ENCODE measurements at regions not wholly inside any gene's neighbourhood (a gene's known extent, or its start where the extent isn't known, plus 50 kb on each side); places are given as distances from the start of the nearest gene placed in this dataset.
"Not testable (repeated sequence)": the region's sequence is repeated elsewhere in the genome, so short reads cannot be mapped to it uniquely, and the experiment has no call there.

GRCh38 chr2:37798315-37799005 is 126.6 kb upstream of the RMDN2 start:
- Histone ChIP-seq H3K9me3 (ENCODE audit: control insufficient read depth in 2 of 2, insufficient read depth in 1 of 2, low read depth in 1 of 2, low read length in 1 of 2) (no peaks in the 10 kb centered on the region), H3K27me3 (ENCODE audit: control insufficient read depth in 3 of 3, insufficient read depth in 3 of 3, low read length in 3 of 3) (no peaks in the 10 kb centered on the region), H3K27ac (ENCODE audit: low read depth in 1 of 3, low read length in 2 of 3) (no peak overlapping the region), H3K4me3 (ENCODE audit: low read depth in 1 of 3, low read length in 3 of 3) (no peak overlapping the region), H3K4me1 (ENCODE audit: control insufficient read depth in 3 of 3, insufficient read depth in 2 of 3, low read depth in 1 of 3, low read length in 2 of 3) (no peaks in the 10 kb centered on the region), H3K36me3 (ENCODE audit: control insufficient read depth in 3 of 3, insufficient read depth in 2 of 3, low read depth in 1 of 3, low read length in 3 of 3) (no peaks in the 10 kb centered on the region)
- no peak for DNase-seq
- FAIRE-seq = no peak

DNA sequence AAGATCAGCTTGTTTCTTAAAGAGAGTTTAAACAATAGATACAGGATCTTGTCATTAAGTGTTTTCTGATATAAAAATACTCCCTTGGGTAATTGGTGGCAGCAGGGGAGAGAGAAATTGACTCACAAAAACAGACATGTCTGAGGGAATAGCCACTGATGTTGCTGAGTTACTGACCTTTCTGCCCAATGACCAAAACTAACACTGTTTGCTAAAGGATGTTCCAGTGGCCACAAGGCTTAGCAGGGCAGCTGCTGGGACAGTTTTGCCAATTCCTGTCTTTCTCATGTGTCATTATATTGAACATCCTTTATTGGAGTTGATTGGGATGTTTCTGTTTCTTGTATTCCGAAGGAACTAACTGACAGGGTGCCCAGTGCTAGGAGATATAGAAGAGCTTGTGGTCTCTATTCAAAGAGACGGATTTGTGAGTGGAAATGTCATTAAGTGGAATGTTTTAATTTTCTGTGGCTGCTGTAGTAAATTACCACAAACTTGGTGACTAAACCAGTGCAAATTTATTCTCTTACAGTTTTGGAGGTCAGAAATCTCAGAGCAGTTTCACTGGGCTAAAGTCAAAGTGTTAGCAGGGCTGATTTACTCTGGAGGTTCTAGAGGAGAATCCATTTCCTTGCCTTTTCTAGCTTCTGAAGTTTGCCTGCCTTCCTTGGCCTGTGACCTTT is 124.8 kb upstream of the RMDN2 start:
- Histone ChIP-seq H3K4me3 (ENCODE audit: low read depth in 1 of 3, low read length in 3 of 3) (no peak overlapping the region), H3K9me3 (ENCODE audit: control insufficient read depth in 2 of 2, insufficient read depth in 1 of 2, low read depth in 1 of 2, low read length in 1 of 2) (no peaks in the 10 kb centered on the region), H3K27me3 (ENCODE audit: control insufficient read depth in 3 of 3, insufficient read depth in 3 of 3, low read length in 3 of 3) (no peaks in the 10 kb centered on the region), H3K4me1 (ENCODE audit: control insufficient read depth in 3 of 3, insufficient read depth in 2 of 3, low read depth in 1 of 3, low read length in 2 of 3) (no peaks in the 10 kb centered on the region), H3K27ac (ENCODE audit: low read depth in 1 of 3, low read length in 2 of 3) (no peak overlapping the region), H3K36me3 (ENCODE audit: control insufficient read depth in 3 of 3, insufficient read depth in 2 of 3, low read depth in 1 of 3, low read length in 3 of 3) (no peaks in the 10 kb centered on the region)
- FAIRE-seq (no peak), DNase-seq (no peak)
- 83 to 85% (median 85%) methylated on average over 2 of the region's 2 CpGs for WGBS, 3 donors

DNA sequence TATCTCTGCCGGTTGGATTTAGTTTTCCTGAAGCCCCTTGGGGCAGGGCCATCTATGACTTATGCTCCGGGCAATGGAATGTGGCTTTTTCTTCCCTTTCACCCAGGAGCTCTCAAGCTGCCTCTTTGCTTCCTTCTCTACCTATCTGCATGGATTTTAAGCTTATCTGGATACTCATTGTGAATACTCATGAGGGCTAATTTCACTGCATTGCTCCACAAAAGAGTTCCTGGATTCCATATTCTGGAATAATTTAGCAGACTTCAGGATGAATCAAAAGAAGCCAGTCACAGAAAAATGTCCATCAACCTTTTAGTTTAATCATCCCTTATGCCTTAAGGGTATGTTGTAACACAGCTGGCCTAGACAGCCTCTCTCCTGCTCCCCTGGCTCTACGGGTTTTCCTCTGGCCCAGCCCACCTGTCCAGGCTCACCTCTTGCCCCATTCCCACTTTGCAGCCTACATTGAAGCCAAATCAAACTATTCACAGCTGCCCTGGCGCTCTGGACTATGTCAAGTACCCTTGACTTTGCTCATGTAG is 122.8 kb upstream of the RMDN2 start:
- Histone ChIP-seq H3K9me3 (ENCODE audit: control insufficient read depth in 2 of 2, insufficient read depth in 1 of 2, low read depth in 1 of 2, low read length in 1 of 2) (no peaks in the 10 kb centered on the region), H3K27me3 (ENCODE audit: control insufficient read depth in 3 of 3, insufficient read depth in 3 of 3, low read length in 3 of 3) (no peaks in the 10 kb centered on the region), H3K27ac (ENCODE audit: low read depth in 1 of 3, low read length in 2 of 3) (no peak overlapping the region), H3K36me3 (ENCODE audit: control insufficient read depth in 3 of 3, insufficient read depth in 2 of 3, low read depth in 1 of 3, low read length in 3 of 3) (no peaks in the 10 kb centered on the region), H3K4me3 (ENCODE audit: low read depth in 1 of 3, low read length in 3 of 3) (no peak overlapping the region), H3K4me1 (ENCODE audit: control insufficient read depth in 3 of 3, insufficient read depth in 2 of 3, low read depth in 1 of 3, low read length in 2 of 3) (no peaks in the 10 kb centered on the region)
- no peak for FAIRE-seq
- no peak for DNase-seq
- 62 to 73% (median 64%) methylated on average over 4 of the region's 4 CpGs for WGBS, 3 donors

DNA sequence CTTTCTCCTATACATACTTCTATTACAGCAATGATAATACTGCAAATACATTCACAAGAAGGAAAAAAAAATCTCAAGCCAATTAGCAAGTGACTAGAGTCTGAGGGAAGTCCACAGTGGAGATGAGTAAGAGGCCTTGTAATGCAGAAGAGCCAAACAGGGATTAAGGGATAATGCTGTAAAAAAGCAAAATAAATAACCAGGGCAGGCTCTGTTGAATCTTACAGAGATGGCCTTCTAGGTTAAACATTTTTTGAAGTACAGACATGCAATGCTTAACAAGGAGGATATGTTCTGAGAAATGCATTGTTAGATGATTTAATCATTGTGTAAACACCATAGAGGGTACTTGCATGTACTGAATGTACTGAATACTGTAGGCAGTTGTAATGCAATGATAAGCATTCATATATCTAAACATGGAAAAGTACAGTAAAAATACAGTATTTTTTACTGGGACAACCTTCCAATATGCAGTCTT is 122.1 kb upstream of the RMDN2 start:
- no peak overlapping the region for H3K27ac ChIP-seq (ENCODE audit: low read depth in 1 of 3, low read length in 2 of 3)
- H3K4me3 ChIP-seq (ENCODE audit: low read depth in 1 of 3, low read length in 3 of 3) = no peak overlapping the region
- H3K36me3 ChIP-seq (ENCODE audit: control insufficient read depth in 3 of 3, insufficient read depth in 2 of 3, low read depth in 1 of 3, low read length in 3 of 3) = no peaks in the 10 kb centered on the region
- no peak for DNase-seq
- H3K4me1 ChIP-seq (ENCODE audit: control insufficient read depth in 3 of 3, insufficient read depth in 2 of 3, low read depth in 1 of 3, low read length in 2 of 3) = no peaks in the 10 kb centered on the region
- H3K27me3 ChIP-seq (ENCODE audit: control insufficient read depth in 3 of 3, insufficient read depth in 3 of 3, low read length in 3 of 3) = no peaks in the 10 kb centered on the region
- FAIRE-seq = no peak
- H3K9me3 ChIP-seq (ENCODE audit: control insufficient read depth in 2 of 2, insufficient read depth in 1 of 2, low read depth in 1 of 2, low read length in 1 of 2) = peaks cover 0 to 3% of the 10 kb centered on the region in 2 donors

GRCh38 chr2:37806004-37806403 is 119.1 kb upstream of the RMDN2 start:
- H3K36me3 ChIP-seq (ENCODE audit: control insufficient read depth in 3 of 3, insufficient read depth in 2 of 3, low read depth in 1 of 3, low read length in 3 of 3); FAIRE-seq; H3K9me3 ChIP-seq (ENCODE audit: control insufficient read depth in 2 of 2, insufficient read depth in 1 of 2, low read depth in 1 of 2, low read length in 1 of 2); DNase-seq; H3K27me3 ChIP-seq (ENCODE audit: control insufficient read depth in 3 of 3, insufficient read depth in 3 of 3, low read length in 3 of 3); H3K4me3 ChIP-seq (ENCODE audit: low read depth in 1 of 3, low read length in 3 of 3); H3K4me1 ChIP-seq (ENCODE audit: control insufficient read depth in 3 of 3, insufficient read depth in 2 of 3, low read depth in 1 of 3, low read length in 2 of 3); H3K27ac ChIP-seq (ENCODE audit: low read depth in 1 of 3, low read length in 2 of 3): not testable (repeated sequence)
- 74 to 94% (median 87%) methylated on average over 2 of the region's 2 CpGs for WGBS, 3 donors

DNA sequence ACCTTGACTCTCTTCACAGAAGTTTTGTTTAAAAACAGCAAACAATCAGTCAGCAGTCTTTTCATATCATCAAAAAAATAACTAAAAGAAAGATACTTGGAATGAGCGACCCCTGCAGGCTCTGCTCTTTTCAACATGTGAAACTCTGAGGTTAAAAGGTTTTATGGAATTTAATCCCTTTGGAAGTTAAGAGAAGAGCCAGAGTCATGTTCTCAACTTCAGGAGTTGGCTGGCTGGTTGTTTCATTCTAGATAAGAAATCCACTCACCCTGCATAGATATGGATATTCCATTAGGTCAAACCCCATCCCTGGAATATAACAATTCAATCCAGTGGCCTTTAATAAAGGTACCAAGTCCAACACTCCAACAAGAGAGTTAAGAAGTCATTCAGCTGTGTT is 115.6 kb upstream of the RMDN2 start:
- H3K27me3 ChIP-seq (ENCODE audit: control insufficient read depth in 3 of 3, insufficient read depth in 3 of 3, low read length in 3 of 3) = no peaks in the 10 kb centered on the region
- no peak overlapping the region for H3K4me3 ChIP-seq (ENCODE audit: low read depth in 1 of 3, low read length in 3 of 3)
- H3K36me3 ChIP-seq (ENCODE audit: control insufficient read depth in 3 of 3, insufficient read depth in 2 of 3, low read depth in 1 of 3, low read length in 3 of 3) = no peaks in the 10 kb centered on the region
- H3K9me3 ChIP-seq (ENCODE audit: control insufficient read depth in 2 of 2, insufficient read depth in 1 of 2, low read depth in 1 of 2, low read length in 1 of 2) = peaks cover 0 to 3% of the 10 kb centered on the region in 2 donors
- H3K4me1 ChIP-seq (ENCODE audit: control insufficient read depth in 3 of 3, insufficient read depth in 2 of 3, low read depth in 1 of 3, low read length in 2 of 3) = no peaks in the 10 kb centered on the region
- WGBS, 3 donors = 41 to 48% (median 47%) methylated on average over 1 of the region's 1 CpG
- DNase-seq = no peak
- FAIRE-seq = no peak
- H3K27ac ChIP-seq (ENCODE audit: low read depth in 1 of 3, low read length in 2 of 3) = no peak overlapping the region

DNA sequence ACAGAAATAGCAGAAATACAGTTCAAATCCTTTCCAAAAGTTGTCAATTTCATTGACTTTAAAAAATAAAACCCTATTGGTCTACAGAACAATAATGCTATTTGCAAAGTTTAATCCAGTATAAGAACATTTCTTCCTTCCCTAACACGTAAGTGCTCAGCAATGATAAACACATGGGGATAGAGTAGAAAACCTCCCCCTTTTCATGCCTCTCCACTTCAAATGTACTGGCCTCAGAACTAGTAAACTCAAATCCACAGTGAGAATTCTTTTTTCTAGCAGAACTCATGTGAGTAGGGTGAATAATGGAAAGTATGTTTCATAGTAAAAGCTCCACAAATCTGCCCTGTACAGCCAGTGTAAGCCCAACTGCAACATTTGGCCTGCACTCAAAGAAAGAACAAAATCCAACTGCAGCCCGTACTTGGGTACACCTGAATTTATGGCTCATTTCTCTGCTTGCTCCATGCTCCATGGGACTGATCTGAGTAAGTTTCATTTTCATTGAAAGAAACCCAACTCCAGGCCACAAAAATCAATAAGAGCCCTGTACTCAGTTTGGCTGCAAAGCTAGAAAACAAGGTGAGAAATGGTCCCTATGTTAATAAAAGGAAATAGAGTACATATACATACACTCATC is 115.0 kb upstream of the RMDN2 start:
- H3K27me3 ChIP-seq (ENCODE audit: control insufficient read depth in 3 of 3, insufficient read depth in 3 of 3, low read length in 3 of 3) = no peaks in the 10 kb centered on the region
- H3K4me3 ChIP-seq (ENCODE audit: low read depth in 1 of 3, low read length in 3 of 3) = no peak overlapping the region
- no peak overlapping the region for H3K27ac ChIP-seq (ENCODE audit: low read depth in 1 of 3, low read length in 2 of 3)
- no peaks in the 10 kb centered on the region for H3K4me1 ChIP-seq (ENCODE audit: control insufficient read depth in 3 of 3, insufficient read depth in 2 of 3, low read depth in 1 of 3, low read length in 2 of 3)
- peaks cover 0 to 3% of the 10 kb centered on the region in 2 donors for H3K9me3 ChIP-seq (ENCODE audit: control insufficient read depth in 2 of 2, insufficient read depth in 1 of 2, low read depth in 1 of 2, low read length in 1 of 2)
- WGBS, 3 donors = 49 to 65% (median 65%) methylated on average over 2 of the region's 2 CpGs
- H3K36me3 ChIP-seq (ENCODE audit: control insufficient read depth in 3 of 3, insufficient read depth in 2 of 3, low read depth in 1 of 3, low read length in 3 of 3) = no peaks in the 10 kb centered on the region
- FAIRE-seq = no peak
- no peak for DNase-seq

DNA sequence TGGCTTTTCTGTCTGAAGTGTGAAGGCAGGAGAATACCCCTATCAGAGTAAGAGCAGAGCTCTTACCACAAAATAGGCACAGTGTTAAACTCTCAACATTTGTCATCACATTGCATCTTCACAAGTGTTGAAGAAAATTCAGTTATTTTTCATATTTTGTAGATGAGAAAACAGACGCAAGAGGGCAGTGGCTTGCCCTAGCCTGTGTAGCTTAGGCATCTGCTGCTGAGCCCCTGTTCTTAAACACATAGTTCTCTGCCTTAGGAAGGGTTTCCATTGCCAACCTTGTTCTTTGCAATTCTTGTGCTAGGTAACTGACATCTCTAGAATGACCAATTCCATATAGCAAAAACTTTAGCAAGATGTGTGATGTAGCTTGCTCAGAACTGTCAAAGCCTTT is 112.7 kb upstream of the RMDN2 start:
- Histone ChIP-seq H3K9me3 (ENCODE audit: control insufficient read depth in 2 of 2, insufficient read depth in 1 of 2, low read depth in 1 of 2, low read length in 1 of 2) (peaks cover 0 to 3% of the 10 kb centered on the region in 2 donors), H3K4me1 (ENCODE audit: control insufficient read depth in 3 of 3, insufficient read depth in 2 of 3, low read depth in 1 of 3, low read length in 2 of 3) (no peaks in the 10 kb centered on the region), H3K27me3 (ENCODE audit: control insufficient read depth in 3 of 3, insufficient read depth in 3 of 3, low read length in 3 of 3) (no peaks in the 10 kb centered on the region), H3K4me3 (ENCODE audit: low read depth in 1 of 3, low read length in 3 of 3) (no peak overlapping the region), H3K27ac (ENCODE audit: low read depth in 1 of 3, low read length in 2 of 3) (no peak overlapping the region), H3K36me3 (ENCODE audit: control insufficient read depth in 3 of 3, insufficient read depth in 2 of 3, low read depth in 1 of 3, low read length in 3 of 3) (no peaks in the 10 kb centered on the region)
- WGBS, 3 donors = 79 to 90% (median 84%) methylated on average over 1 of the region's 1 CpG
- FAIRE-seq (no peak), DNase-seq (no peak)
